Natural killer cell treated with Interleukin-12 subunit alpha and Interleukin-12 subunit beta and Interleukin-15 and Interleukin-18, amount 100 ng/mL, for 72 hours (primary cell): ENCODE measurements at regions not wholly inside any gene's neighbourhood (a gene's known extent, or its start where the extent isn't known, plus 50 kb on each side); places are given as distances from the start of the nearest gene placed in this dataset.

Source experiments
- ATAC-seq, 2 donors: fragments of 150-1000 bp; cut with Tn5 transposase in 1 of 2; sonication (Bioruptor Pico), chemical (Tn5 transposase) in 1 of 2; 2 replicates each; pipeline ENCODE4 v1.10.0; 2021
- DNase-seq: peaks from one replicate; pipeline ENCODE4 v3.0.0; 2022; ENCODE audit warnings: low spot score
- H3K27ac Mint-ChIP-seq, 2 donors: 1 replicate in 1 of 2; 2 replicates in 1 of 2; pipeline ENCODE4 v1.8.0; 2022; ENCODE audit warnings: mixed read lengths in 2 of 2, mild to moderate bottlenecking in 1 of 2, moderate library complexity in 1 of 2
- H3K27me3 Mint-ChIP-seq, 2 donors: 1 replicate in 1 of 2; 2 replicates in 1 of 2; pipeline ENCODE4 v1.8.0; 2022; ENCODE audit warnings: mixed read lengths in 2 of 2
- H3K36me3 Mint-ChIP-seq: one replicate; pipeline ENCODE4 v1.8.0; 2022; ENCODE audit warnings: mixed read lengths
- H3K4me1 Mint-ChIP-seq, 2 donors: 1 replicate in 1 of 2; 2 replicates in 1 of 2; pipeline ENCODE4 v1.8.0; 2022; ENCODE audit warnings: low read depth in 2 of 2, mixed read lengths in 2 of 2, mild to moderate bottlenecking in 1 of 2
- H3K4me3 Mint-ChIP-seq: one replicate; pipeline ENCODE4 v1.8.0; 2022; ENCODE audit warnings: mixed read lengths
- H3K9me3 Mint-ChIP-seq: 2 replicates; pipeline ENCODE4 v1.8.0; 2022; ENCODE audit warnings: mixed read lengths

GRCh38 chr16:62149631-62150030 is 113.4 kb upstream of the CDH8 start:
- H3K4me3 Mint-ChIP-seq, result no peak overlapping the region
- ATAC-seq (no peak), DNase-seq (no peak)
- H3K4me1 Mint-ChIP-seq, result no peaks in the 10 kb centered on the region
- H3K27me3 Mint-ChIP-seq, result no peaks in the 10 kb centered on the region
- no peaks in the 10 kb centered on the region for H3K36me3 Mint-ChIP-seq
- H3K9me3 Mint-ChIP-seq, result peaks cover 15% of the 10 kb centered on the region
- no peak overlapping the region for H3K27ac Mint-ChIP-seq

GRCh38 chr16:62137996-62138395 is 101.8 kb upstream of the CDH8 start:
- no peak overlapping the region for H3K27ac Mint-ChIP-seq
- no peaks in the 10 kb centered on the region for H3K4me1 Mint-ChIP-seq
- peaks cover 29% of the 10 kb centered on the region for H3K9me3 Mint-ChIP-seq
- H3K36me3 Mint-ChIP-seq, result peaks cover 5% of the 10 kb centered on the region
- H3K27me3 Mint-ChIP-seq, result no peaks in the 10 kb centered on the region
- no peak for ATAC-seq
- no peak overlapping the region for H3K4me3 Mint-ChIP-seq
- DNase-seq, result no peak

- ATAC-seq (no peak), DNase-seq (no peak)
- Mint-ChIP-seq H3K27me3 (no peaks in the 10 kb centered on the region), H3K4me3 (no peak overlapping the region), H3K27ac (no peak overlapping the region), H3K9me3 (peaks cover 36% of the 10 kb centered on the region), H3K36me3 (peaks cover 6% of the 10 kb centered on the region), H3K4me1 (no peaks in the 10 kb centered on the region)
Observed at GRCh38 chr16:62135911-62136310, 99.7 kb upstream of the CDH8 start.

DNA sequence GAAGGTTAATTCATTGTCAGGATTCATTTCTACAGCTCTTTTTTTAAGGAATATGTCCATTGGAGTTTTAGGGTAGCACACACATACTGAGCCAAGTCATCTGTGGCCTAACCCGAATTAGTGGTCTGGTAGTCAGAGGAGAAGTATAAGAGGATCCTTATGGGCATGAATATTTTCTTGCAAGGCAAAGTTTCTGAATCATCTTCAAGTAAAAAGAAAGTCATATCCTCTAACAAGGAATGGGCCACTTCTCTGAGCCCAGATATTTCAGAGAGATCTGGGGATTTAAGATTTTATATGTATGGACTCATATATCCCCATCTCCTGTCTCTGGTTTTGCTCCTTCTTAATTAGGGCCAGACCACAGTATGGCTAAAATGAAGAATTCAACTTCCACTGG is 99.2 kb upstream of the CDH8 start:
- Mint-ChIP-seq H3K27ac (no peak overlapping the region), H3K27me3 (no peaks in the 10 kb centered on the region), H3K9me3 (peaks cover 36% of the 10 kb centered on the region), H3K4me3 (no peak overlapping the region), H3K36me3 (peaks cover 6% of the 10 kb centered on the region), H3K4me1 (no peaks in the 10 kb centered on the region)
- DNase-seq (no peak), ATAC-seq (no peak)

GRCh38 chr16:62130101-62130500 is 93.9 kb upstream of the CDH8 start:
- Mint-ChIP-seq H3K4me1 (no peaks in the 10 kb centered on the region), H3K4me3 (no peak overlapping the region), H3K9me3 (peaks cover 19% of the 10 kb centered on the region), H3K27ac (no peak overlapping the region), H3K36me3 (peaks cover 12% of the 10 kb centered on the region), H3K27me3 (no peaks in the 10 kb centered on the region)
- ATAC-seq (no peak), DNase-seq (no peak)

DNA sequence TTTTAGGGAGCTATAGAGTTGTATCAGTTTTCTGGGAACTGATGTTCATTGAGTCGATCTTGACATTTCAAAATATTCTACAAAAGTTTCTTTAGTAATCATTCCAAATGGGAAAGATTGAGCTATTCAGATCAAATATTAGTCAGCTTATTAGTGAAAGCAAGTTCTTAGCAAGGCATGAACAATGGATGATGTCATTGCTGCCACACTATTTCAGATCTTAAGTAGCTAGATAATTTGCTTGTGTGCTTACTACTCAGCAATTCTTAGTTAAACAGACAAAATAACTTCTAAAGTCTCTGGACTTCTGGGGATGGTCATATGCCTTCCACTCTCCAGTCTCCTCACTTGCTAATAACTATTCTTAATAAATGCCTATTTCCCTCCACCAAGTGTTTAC is 69.0 kb upstream of the CDH8 start:
- Mint-ChIP-seq H3K36me3 (peaks cover 4% of the 10 kb centered on the region), H3K27me3 (no peaks in the 10 kb centered on the region), H3K27ac (no peak overlapping the region), H3K4me1 (no peaks in the 10 kb centered on the region), H3K9me3 (peaks cover 9% of the 10 kb centered on the region), H3K4me3 (no peak overlapping the region)
- ATAC-seq, result no peak
- DNase-seq, result no peak

DNA sequence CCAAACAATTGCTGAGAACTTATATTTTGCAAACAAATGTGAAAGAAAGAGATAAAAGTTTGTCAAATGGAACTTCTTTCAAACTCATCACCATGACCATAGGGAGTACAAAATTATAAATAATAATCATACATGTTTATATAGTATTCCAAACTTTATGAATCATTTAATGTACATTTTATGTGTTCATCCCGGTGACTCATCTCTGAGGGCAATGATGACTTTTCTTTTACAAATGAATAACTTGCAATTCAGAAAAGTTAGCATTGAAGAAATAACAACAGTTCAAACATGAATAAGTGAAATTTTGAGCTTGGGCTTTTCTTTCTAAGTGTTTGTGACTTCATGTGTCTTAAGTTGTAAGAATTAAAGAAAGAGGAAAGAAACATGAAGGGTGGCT is 66.3 kb upstream of the CDH8 start:
- Mint-ChIP-seq H3K9me3 (peaks cover 7% of the 10 kb centered on the region), H3K4me1 (no peaks in the 10 kb centered on the region), H3K4me3 (no peak overlapping the region), H3K27ac (no peak overlapping the region), H3K36me3 (no peaks in the 10 kb centered on the region), H3K27me3 (no peaks in the 10 kb centered on the region)
- no peak for DNase-seq
- no peak for ATAC-seq

DNA sequence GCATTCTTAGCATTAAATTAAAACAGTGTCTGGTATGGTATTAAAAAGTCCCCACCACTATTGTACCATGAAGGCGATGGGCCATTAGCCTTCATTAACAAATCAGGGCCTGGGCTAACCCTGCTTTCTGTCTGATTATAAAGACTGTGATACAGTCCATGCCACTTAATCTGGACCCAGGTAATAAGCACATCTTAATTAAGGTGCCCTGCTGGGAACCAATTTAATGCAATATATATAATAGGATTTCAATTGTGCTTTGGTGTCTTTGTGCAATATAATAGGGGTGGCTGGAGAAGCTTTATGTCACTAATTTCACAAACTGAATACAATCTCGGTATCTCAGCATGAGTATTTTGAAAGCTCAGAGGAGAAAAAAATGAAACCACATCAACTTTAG is 64.4 kb upstream of the CDH8 start:
- H3K4me3 Mint-ChIP-seq, result no peak overlapping the region
- peaks cover 8% of the 10 kb centered on the region for H3K9me3 Mint-ChIP-seq
- ATAC-seq, result no peak

GRCh38 chr16:62089715-62090114 is 53.5 kb upstream of the CDH8 start:
- ATAC-seq (no peak), DNase-seq (no peak)
- Mint-ChIP-seq H3K4me3 (no peak overlapping the region), H3K9me3 (peaks cover 21% of the 10 kb centered on the region), H3K27ac (no peak overlapping the region), H3K36me3 (no peaks in the 10 kb centered on the region), H3K27me3 (no peaks in the 10 kb centered on the region), H3K4me1 (no peaks in the 10 kb centered on the region)

More for the DNA sequence above, 64.4 kb upstream of the CDH8 start:
- H3K4me1 Mint-ChIP-seq, result no peaks in the 10 kb centered on the region
- peaks cover 1% of the 10 kb centered on the region for H3K36me3 Mint-ChIP-seq
- no peaks in the 10 kb centered on the region for H3K27me3 Mint-ChIP-seq
- no peak for DNase-seq
- no peak overlapping the region for H3K27ac Mint-ChIP-seq

GRCh38 chr16:62088731-62089410 is 52.6 kb upstream of the CDH8 start:
- H3K36me3 Mint-ChIP-seq, result no peaks in the 10 kb centered on the region
- H3K27me3 Mint-ChIP-seq, result no peaks in the 10 kb centered on the region
- no peak for ATAC-seq
- peaks cover 21% of the 10 kb centered on the region for H3K9me3 Mint-ChIP-seq
- no peak for DNase-seq
- H3K4me3 Mint-ChIP-seq, result no peak overlapping the region
- H3K27ac Mint-ChIP-seq, result no peak overlapping the region
- H3K4me1 Mint-ChIP-seq, result no peaks in the 10 kb centered on the region
